Lower leg skin (tissue), 3 donors: ENCODE measurements at regions not wholly inside any gene's neighbourhood (a gene's known extent, or its start where the extent isn't known, plus 50 kb on each side); places are given as distances from the start of the nearest gene placed in this dataset.

ENCODE experiments used
- CTCF ChIP-seq, 3 donors: fragments of 450-650 bp; IDR thresholded peaks; one replicate each; pipeline ENCODE4 v1.5.1; 2016; ENCODE audit warnings: antibody characterized with exemption in 3 of 3, mild to moderate bottlenecking in 3 of 3, moderate library complexity in 2 of 3
- POLR2A ChIP-seq, 2 donors: fragments of 450-650 bp; IDR thresholded peaks; one replicate each; pipeline ENCODE4 v1.6.1; 2016 to 2017; ENCODE audit warnings: antibody characterized with exemption in 2 of 2, mild to moderate bottlenecking in 1 of 2, moderate library complexity in 1 of 2

- TF ChIP-seq POLR2A (IDR thresholded peaks at IDR 0.05) (no peak), CTCF (IDR thresholded peaks at IDR 0.05) (no peak)
Measured at GRCh38 chr4:18110099-18110498, 88.5 kb upstream of the LCORL start.
